HG03342 (cell line): ENCODE measurements at regions not wholly inside any gene's neighbourhood (a gene's known extent, or its start where the extent isn't known, plus 50 kb on each side); places are given as distances from the start of the nearest gene placed in this dataset.
"Not testable (repeated sequence)": the region's sequence is repeated elsewhere in the genome, so short reads cannot be mapped to it uniquely, and the experiment has no call there.

Source experiments
- ATAC-seq: cut with Tn5 transposase; IDR thresholded peaks from one replicate; pipeline ENCODE4 v1.9.1; 2021; ENCODE audit warnings: mild to moderate bottlenecking, moderate library complexity; ENCODE audit not compliant: unreplicated experiment

- ATAC-seq: peak; percentile 48
These were observed 164.8 kb downstream of the PPIAL4G start for GRCh38 chr1:148318123-148318903.

- no peak for ATAC-seq
These were observed 165.4 kb upstream of the NBPF11 start for GRCh38 chr1:148317288-148317985.

- peak; percentile 80 for ATAC-seq
These were observed 163.2 kb upstream of the NBPF11 start for GRCh38 chr1:148315071-148315811.

- no peak for ATAC-seq
These were observed 158.7 kb upstream of the NBPF11 start for GRCh38 chr1:148310807-148311206.

GRCh38 chr1:148309940-148310500 lies 157.9 kb upstream of the NBPF11 start:
- no peak for ATAC-seq

- ATAC-seq: no peak
These were observed 156.9 kb upstream of the NBPF11 start for GRCh38 chr1:148308832-148309458.

GRCh38 chr1:148307583-148308185 lies 155.6 kb upstream of the NBPF11 start:
- no peak for ATAC-seq

- not testable (repeated sequence) for ATAC-seq
These were observed 152.9 kb upstream of the NBPF11 start for GRCh38 chr1:148304935-148305334.

- peak; percentile 61 for ATAC-seq
These were observed 150.7 kb upstream of the NBPF11 start for GRCh38 chr1:148302586-148303364.

- ATAC-seq: not testable (repeated sequence)
These were observed 145.8 kb upstream of the NBPF11 start for GRCh38 chr1:148297852-148298251.

GRCh38 chr1:148296511-148296910 lies 144.4 kb upstream of the NBPF11 start:
- ATAC-seq: no peak

GRCh38 chr1:148294116-148294807 lies 142.2 kb upstream of the NBPF11 start:
- no peak for ATAC-seq

- no peak for ATAC-seq
These were observed 141.6 kb upstream of the NBPF11 start for GRCh38 chr1:148293651-148294050.

- ATAC-seq: no peak
These were observed 140.8 kb upstream of the NBPF11 start for GRCh38 chr1:148292915-148293314.

- ATAC-seq: no peak
These were observed 138.8 kb upstream of the NBPF11 start for GRCh38 chr1:148290881-148291280.

- ATAC-seq: no peak
These were observed 137.6 kb upstream of the NBPF11 start for GRCh38 chr1:148289647-148290046.

- ATAC-seq: not testable (repeated sequence)
These were observed 133.9 kb upstream of the NBPF11 start for GRCh38 chr1:148285946-148286345.

- peak; percentile 68 for ATAC-seq
These were observed 128.9 kb upstream of the NBPF11 start for GRCh38 chr1:148280831-148281572.
